ENCODE measurements at regions not wholly inside any gene's neighbourhood (a gene's known extent, or its start where the extent isn't known, plus 50 kb on each side); places are given as distances from the start of the nearest gene placed in this dataset.
"Not testable (repeated sequence)": the region's sequence is repeated elsewhere in the genome, so short reads cannot be mapped to it uniquely, and the experiment has no call there.

DNA sequence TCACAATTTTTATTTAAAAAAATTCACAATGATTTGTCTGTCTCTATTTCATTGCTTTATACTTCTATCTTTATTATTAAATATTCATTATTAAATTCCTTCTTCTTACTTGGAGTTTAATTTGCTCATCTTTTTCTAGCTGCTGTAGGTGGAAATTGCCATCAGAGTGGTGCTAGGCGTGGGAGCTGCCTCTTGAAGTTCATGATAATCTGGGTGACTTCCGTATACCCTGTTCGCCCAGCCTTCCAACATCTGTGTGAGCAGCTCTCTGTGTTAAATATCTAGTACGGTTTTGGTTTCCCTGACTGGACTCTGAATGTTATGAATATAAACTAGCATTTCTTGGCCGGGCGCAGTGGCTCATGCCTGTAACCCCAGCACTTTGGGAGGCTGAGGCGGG, 84.0 kb upstream of the RPH3AL start:
- no peaks in the 10 kb centered on the region for H3K9me3 ChIP-seq
- H3K27ac ChIP-seq = no peak overlapping the region
- no peak overlapping the region for H3K4me3 ChIP-seq
- DNase-seq = no peak
- H3K4me1 ChIP-seq = no peaks in the 10 kb centered on the region
- no peaks in the 10 kb centered on the region for H3K36me3 ChIP-seq
- TF ChIP-seq, protein P1, sequence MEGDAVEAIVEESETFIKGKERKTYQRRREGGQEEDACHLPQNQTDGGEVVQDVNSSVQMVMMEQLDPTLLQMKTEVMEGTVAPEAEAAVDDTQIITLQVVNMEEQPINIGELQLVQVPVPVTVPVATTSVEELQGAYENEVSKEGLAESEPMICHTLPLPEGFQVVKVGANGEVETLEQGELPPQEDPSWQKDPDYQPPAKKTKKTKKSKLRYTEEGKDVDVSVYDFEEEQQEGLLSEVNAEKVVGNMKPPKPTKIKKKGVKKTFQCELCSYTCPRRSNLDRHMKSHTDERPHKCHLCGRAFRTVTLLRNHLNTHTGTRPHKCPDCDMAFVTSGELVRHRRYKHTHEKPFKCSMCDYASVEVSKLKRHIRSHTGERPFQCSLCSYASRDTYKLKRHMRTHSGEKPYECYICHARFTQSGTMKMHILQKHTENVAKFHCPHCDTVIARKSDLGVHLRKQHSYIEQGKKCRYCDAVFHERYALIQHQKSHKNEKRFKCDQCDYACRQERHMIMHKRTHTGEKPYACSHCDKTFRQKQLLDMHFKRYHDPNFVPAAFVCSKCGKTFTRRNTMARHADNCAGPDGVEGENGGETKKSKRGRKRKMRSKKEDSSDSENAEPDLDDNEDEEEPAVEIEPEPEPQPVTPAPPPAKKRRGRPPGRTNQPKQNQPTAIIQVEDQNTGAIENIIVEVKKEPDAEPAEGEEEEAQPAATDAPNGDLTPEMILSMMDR (IDR thresholded peaks at IDR 0.05) = no peak
- no peaks in the 10 kb centered on the region for H3K27me3 ChIP-seq
- intact Hi-C loops (cut with DNase I; ENCODE audit: low total_unique reads) = no loop called here

DNA sequence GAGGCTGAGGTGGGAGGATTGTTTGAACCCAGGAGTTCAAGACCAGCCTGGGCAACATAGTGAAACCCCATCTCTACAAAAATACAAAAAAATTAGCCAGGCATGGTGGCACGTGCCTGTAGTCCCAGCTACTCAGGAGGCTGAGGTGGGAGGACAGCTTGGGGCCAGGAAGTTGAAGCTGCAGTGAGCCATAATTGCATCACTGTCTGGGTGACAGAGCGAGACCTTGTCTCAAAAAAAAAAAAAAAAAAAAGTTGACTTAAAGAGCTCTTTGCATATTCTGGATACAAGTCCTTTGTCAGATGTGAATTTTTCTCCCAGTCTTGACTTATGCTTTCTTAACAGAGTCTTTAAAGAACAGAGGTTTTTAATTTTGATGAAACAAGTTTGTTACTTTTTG, 79.9 kb upstream of the RPH3AL start:
- H3K4me3 ChIP-seq; intact Hi-C loops (cut with DNase I; ENCODE audit: low total_unique reads); H3K36me3 ChIP-seq; H3K27ac ChIP-seq; H3K27me3 ChIP-seq; DNase-seq; H3K4me1 ChIP-seq: not testable (repeated sequence)
- H3K9me3 ChIP-seq = peaks cover 0 to 15% (median 9%) of the 10 kb centered on the region in 3 donors

DNA sequence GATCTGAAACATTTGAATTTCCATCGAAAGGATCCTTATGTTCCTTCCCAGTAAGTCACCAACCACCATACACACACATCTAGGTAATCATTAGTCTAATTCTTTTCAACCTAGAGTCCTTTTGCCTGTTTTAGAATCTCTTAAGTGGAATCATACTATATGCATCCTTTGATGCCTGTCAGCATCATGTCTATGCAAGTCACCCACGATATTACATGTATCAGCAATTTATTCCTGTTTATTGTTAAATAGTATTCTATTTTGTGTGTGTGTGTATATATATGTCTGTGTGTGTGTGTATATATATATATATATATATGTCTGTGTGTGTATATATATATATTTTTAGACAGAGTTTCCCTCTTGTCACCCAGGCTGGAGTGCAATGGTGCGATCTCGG, 78.9 kb upstream of the RPH3AL start:
- no peaks in the 10 kb centered on the region for H3K4me1 ChIP-seq
- TF ChIP-seq, protein P1 (IDR thresholded peaks at IDR 0.05) = no peak
- no peaks in the 10 kb centered on the region for H3K36me3 ChIP-seq
- peaks cover 0 to 15% (median 9%) of the 10 kb centered on the region in 3 donors for H3K9me3 ChIP-seq
- intact Hi-C loops (cut with DNase I; ENCODE audit: low total_unique reads) = no loop called here
- H3K27ac ChIP-seq = no peak overlapping the region
- no peaks in the 10 kb centered on the region for H3K27me3 ChIP-seq
- H3K4me3 ChIP-seq = no peak overlapping the region
- no peak for DNase-seq

DNA sequence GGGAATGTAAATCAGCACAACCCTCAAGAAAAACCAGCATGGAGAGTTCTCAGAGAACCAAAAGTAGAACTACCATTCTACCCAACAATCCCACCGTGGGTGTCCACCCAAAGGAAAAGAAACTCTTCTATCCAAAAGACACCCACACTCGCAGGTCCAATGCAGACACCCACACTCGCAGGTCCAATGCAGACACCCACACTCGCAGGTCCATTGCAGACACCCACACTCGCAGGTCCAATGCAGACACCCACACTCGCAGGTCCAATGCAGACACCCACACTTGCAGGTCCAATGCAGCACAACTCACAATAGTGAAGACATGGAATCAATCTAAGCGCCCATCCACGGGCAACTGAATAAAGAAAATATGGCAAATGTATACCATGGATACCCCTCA, 77.0 kb upstream of the RPH3AL start:
- Histone ChIP-seq H3K4me3 (no peak overlapping the region), H3K27ac (no peak overlapping the region), H3K27me3 (no peaks in the 10 kb centered on the region), H3K36me3 (no peaks in the 10 kb centered on the region), H3K4me1 (no peaks in the 10 kb centered on the region), H3K9me3 (peaks cover 0 to 15% (median 9%) of the 10 kb centered on the region in 3 donors)
- intact Hi-C loops (cut with DNase I; ENCODE audit: low total_unique reads) = no loop called here
- TF ChIP-seq, protein P1 (IDR thresholded peaks at IDR 0.05) = no peak
- DNase-seq = no peak

DNA sequence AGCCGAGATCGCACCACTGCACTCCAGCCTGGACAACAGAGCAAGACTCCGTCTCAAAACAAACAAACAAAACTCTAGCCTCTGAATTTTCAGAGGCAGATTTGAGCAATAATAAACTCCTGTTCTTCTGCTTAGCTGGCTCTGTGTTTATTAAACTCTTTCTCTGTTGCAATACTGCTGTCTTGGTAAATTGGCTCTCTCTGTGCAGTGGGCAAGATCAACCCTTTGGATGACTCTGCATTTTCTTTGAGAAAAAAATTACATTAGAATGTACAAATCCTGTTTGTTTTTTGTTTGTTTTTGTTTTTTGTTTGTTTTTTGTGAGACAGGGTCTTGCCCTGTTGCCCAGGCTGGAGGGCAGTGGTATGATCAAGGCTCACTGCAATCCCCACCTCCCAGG, 75.8 kb upstream of the RPH3AL start:
- TF ChIP-seq, protein P1 (IDR thresholded peaks at IDR 0.05) = no peak
- intact Hi-C loops (cut with DNase I; ENCODE audit: low total_unique reads) = no loop called here

DNA sequence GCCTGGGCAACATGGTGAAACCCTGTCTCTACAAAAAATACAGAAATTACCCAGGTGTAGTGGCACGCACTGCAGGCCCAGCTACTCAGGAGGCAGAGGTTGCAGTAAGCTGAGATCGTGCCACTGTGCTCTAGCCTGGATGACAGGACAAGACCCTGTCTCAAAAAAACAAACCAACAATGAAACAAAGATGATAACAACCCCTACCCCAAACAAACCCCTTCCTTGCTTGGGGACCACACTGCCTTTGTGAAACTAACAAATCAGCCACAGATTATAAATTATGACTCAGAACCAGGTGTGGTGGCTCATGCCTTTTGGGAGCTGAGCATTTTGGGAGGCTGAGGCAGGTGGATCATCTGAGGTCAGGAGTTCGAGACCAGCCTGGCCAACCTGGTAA, 75.3 kb upstream of the RPH3AL start:
- Histone ChIP-seq H3K9me3 (peaks cover 0 to 15% (median 9%) of the 10 kb centered on the region in 3 donors), H3K36me3 (no peaks in the 10 kb centered on the region), H3K4me1 (no peaks in the 10 kb centered on the region), H3K27ac (no peak overlapping the region), H3K4me3 (no peak overlapping the region), H3K27me3 (no peaks in the 10 kb centered on the region)
- intact Hi-C loops (cut with DNase I; ENCODE audit: low total_unique reads) = no loop called here
- TF ChIP-seq, protein P1 (IDR thresholded peaks at IDR 0.05) = no peak
- no peak for DNase-seq

More for the DNA sequence above, 75.8 kb upstream of the RPH3AL start:
- H3K27ac ChIP-seq = no peak overlapping the region
- no peaks in the 10 kb centered on the region for H3K36me3 ChIP-seq
- no peaks in the 10 kb centered on the region for H3K4me1 ChIP-seq
- H3K4me3 ChIP-seq = no peak overlapping the region
- peaks cover 0 to 15% (median 9%) of the 10 kb centered on the region in 3 donors for H3K9me3 ChIP-seq
- H3K27me3 ChIP-seq = no peaks in the 10 kb centered on the region
- no peak for DNase-seq
